Lower leg skin (tissue), 3 donors: ENCODE measurements at regions not wholly inside any gene's neighbourhood (a gene's known extent, or its start where the extent isn't known, plus 50 kb on each side); places are given as distances from the start of the nearest gene placed in this dataset.

Experiments
- CTCF ChIP-seq, 3 donors: fragments of 450-650 bp; IDR thresholded peaks; one replicate each; pipeline ENCODE4 v1.5.1; 2016; ENCODE audit warnings: antibody characterized with exemption in 3 of 3, mild to moderate bottlenecking in 3 of 3, moderate library complexity in 2 of 3
- POLR2A ChIP-seq, 2 donors: fragments of 450-650 bp; IDR thresholded peaks; one replicate each; pipeline ENCODE4 v1.6.1; 2016 to 2017; ENCODE audit warnings: antibody characterized with exemption in 2 of 2, mild to moderate bottlenecking in 1 of 2, moderate library complexity in 1 of 2

- TF ChIP-seq POLR2A (IDR thresholded peaks at IDR 0.05): no peak
- TF ChIP-seq CTCF (IDR thresholded peaks at IDR 0.05): no peak
These were observed 84.5 kb upstream of the MAPRE2 start for GRCh38 chr18:34956663-34957062.
